ENCODE measurements at regions not wholly inside any gene's neighbourhood (a gene's known extent, or its start where the extent isn't known, plus 50 kb on each side); places are given as distances from the start of the nearest gene placed in this dataset.

DNA sequence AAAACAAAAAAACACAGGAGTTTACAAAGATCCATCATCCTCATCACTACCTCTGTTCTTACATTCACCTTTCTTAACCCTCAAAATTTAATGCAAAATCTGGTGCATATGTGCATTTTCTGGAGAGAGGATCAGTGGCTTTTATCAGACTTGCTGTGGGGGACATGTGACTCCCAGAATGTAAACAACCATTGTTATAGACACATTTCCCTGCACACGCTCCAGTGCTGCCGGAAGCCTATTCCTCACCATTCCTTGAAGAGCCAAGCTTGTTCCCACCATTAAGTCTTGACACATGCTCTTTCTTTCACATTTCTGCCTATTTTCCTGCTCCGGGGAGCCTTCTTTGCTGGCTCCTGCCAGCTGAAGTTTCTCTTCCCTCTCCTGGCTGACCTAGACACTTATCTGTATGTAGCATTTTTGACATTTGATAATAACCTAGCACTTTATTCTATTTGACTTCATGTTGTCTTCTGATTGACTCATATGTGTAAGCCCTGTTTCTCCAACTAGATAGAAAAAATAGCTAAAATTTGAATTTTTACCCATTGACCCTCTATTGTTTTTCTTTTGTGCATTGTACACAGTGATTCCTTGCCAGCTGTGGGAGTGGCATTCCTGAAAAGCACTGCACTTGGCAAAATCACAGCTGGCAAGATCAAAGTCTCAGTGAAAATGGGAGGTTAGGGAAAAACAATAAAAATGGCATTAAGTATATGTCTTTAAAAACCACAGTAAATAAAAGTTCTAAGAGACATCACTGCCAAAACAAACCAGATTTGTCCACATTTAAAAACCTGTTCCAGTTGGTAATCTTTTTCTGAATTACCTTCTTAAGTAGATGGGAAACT lies 76.8 kb upstream of the CIBAR2 start:
- DNase-seq: no peak

DNA sequence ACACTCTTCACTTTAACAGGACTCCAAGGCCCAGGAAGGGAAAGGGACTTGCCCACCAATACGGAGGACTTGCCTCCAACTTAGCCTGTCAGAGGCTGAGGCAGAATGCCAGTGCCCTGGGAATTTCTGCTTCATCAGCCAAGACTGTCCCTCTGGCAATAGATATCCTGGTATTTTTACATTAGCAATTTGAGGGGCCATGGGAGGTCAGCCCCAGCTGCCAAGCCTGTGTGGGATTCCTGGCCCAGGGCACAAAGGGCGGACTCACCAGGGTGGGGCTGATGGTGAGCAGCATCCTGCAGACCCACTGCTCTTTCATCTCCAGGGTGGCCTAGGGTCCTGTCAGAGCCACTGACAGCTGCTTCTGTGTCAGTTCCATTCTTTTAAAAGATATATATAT lies 78.3 kb upstream of the CIBAR2 start:
- no peak for DNase-seq

DNA sequence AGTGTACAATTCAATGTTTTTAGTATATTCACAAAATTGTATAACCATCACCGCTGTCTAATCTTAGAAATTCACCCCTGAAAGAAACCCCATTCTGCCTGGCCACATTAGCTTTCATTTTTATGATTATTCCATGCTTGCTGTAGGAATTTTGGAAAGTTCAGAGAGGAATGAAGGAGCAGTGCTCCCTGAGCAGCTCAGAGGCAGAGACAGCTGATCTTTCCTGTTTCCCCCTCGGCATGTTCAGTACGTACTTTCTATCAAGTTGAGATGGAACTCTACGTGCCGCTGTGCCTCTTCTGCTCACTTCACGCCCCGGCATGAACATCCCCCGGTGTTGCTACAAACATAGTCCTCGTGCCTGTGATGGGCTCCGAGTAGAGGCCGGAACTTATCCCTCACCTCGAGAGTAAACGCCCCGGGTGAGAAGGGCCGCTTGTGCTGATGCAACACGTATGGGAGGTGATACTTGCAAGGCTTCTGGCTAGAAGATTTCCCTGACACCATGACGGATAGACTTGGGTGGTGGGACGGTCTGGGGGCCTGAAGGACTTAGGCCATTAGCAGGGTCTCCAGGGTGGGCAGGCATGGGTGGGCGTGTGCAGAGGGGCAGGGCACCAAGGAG lies 79.2 kb upstream of the CIBAR2 start:
- no peak for DNase-seq

DNA sequence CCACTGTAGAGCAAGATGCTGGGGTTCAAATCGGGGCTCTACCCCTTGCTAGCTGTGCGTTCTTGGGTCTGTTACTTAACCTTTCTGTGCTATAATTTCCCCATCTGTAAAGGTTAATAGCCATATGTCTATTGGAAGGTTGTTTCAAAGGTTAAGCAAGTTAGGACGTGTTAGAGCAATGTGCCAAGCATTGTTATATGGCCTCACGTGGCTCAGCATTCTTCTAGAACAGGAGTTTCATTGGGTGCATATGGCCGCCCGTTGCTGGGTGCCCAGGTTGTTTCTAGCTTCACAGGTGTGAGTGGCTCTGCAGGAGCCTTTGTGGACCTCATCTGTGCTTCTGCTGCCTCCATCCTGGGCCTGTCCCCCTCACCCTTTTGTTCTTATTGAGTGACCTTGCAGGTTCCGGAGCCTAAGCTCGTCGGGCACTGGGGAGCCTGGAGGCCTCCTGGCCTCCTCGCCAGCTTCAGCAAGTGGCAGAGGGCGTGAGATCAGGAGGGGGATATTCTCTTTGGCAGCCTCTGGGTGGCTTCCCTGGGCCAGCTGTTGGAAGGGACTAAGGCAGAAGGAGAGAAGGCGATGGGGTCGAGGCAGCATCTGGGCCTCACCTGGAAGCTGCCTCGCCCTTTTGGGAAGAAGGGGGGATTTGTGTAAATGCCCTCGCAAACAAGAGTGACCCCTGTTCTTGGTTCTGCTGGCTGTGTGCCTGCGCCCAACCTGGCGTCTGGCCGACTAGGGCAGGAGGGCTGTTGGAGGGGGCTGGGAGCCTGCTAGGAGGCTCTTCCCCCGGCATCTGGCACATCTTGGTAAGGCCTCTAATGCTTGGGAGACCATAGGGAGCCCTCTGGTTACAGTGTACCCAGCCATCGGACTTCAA lies 80.2 kb upstream of the CIBAR2 start:
- no peak for DNase-seq

DNA sequence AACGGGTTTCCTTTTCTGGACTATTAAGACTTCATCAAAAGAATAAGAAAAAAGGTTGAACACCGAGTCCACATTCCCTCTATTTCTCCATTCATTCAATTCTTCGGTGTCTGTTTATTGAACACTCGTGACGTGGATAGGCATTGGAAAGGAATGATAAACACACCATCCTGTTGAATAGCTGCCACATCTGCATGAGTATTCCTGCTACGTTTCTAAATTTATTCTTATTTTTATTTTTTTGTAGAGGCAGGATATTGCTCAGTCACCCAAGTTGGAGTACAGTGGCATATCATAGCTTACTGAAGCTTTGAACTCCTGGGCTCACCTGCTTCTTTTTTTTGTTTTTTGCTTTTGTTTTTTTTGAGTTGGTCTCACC lies 80.8 kb upstream of the CIBAR2 start:
- DNase-seq: no peak

DNA sequence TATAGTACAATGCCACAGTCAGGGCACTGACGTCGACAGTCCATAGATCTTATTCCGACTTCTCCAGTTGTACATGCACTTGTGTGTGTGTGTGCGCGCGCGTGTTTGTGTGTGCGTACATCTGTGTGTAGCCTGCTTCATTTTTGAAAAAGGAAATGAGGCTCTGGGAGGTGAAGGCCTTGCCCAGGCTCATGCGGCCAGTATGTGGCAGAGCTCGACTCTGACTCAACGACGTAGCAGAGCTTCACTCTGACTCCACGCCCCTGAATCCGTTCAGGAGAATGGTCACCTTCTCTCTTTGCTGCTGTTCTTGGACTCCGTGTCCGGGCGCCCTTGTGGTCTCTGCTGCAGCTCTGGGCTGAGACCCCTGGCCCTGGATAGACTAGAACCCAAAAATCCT lies 81.6 kb upstream of the CIBAR2 start:
- no peak for DNase-seq

DNA sequence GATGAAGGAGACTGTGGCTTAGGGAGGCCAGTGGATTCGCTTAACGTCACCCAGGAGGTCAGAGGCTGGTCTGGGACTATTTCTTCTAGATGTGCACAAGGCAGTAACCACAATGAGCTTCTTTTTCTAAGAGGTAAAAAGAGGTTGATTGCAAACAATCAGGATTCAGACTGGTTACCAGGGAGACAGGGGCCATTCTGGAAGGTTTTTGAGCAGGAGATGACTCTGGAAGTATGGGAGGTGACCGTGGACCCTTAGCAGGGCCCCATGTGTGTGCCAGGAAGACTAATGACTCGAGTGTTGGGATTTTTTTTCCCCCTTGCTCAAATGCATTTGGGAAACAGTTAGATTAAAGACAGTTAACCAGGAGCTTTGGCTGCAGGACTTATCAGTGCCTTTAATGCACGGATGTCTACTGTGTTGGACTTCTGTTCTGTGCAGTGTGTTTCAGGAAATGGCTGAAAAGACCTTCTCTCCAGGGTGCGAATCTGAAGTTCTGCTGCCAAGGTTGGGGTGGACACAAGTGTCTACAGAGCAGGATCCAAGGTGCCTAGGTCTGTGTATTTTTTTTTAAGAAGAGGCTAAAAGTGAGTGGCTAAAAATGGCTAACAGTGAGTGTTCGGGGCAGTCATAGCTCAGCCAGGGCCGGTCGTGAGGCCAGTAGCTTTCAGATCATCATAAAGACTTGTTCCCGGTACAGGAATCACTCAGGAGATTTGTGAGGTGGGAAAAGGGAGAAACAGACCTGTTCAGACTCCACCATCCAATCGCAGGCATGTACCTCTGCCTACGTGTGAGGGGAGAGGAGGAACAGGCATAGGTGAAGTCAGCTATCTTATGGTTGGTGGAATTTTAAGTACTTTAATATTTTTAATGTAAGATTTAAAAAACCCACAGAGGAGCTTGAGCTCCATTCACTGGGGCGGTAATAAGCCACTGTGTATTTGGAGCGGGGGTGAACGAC lies 82.3 kb upstream of the CIBAR2 start:
- DNase-seq: no peak

DNA sequence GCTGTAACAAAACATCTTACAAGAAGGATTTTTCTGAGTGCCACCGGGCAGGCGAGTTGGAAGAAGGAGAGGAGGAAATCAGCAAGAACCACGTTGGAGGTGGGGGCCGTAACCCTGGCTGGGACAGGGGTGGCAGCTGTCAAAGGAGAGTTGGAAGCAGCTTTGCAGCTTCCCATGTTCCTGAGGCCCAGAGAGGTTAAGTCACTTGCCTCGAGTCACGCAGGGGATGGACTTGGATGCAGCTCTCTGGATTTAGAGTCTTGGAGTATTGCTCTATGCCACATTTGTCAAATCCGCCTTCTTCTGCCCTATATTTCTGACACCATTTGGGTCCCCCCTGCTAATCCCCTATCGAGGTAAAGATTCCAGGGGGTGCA lies 83.0 kb upstream of the CIBAR2 start:
- DNase-seq: no peak

DNA sequence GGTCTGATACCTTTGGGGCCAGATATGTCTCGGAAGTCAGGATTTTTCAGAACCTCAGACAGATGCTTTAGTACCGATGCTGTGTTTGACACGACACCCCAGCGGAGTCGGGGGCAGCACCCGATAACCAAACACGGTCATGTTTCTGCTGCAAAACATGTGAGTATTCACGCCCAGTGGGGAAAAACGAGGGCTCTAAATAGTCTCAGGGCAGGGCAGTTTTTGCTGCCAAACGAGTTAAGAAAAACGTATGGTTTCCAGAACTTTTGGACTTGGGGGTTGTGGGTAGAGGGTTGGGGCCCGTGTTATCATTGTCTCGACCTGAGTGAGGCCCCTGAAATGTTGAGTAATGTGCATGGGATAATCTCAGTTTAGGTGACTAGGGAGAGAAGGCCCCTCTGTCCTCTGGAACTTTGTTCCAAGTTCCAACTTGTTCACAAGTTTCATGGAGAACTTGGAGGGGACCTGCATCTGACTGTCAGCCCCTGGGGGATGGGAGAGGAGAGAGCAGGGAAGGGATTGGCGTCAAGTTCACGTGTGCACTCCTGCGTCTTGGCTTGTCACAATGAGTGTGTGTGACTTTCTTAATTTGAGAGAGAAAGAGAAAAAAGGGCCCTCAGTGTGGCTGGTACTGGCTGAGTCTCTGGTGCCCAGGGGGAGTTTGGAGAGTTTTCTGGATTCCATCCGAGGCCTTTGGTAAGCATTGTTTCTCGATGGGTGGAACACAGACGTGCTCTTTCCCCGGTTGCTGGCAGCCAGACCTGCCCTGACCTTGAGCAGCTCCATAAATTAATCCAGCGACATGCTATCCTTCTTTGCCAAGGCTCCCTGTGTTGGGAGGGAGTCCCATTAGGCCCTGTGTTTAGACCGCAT lies 83.9 kb upstream of the CIBAR2 start:
- no peak for DNase-seq

DNA sequence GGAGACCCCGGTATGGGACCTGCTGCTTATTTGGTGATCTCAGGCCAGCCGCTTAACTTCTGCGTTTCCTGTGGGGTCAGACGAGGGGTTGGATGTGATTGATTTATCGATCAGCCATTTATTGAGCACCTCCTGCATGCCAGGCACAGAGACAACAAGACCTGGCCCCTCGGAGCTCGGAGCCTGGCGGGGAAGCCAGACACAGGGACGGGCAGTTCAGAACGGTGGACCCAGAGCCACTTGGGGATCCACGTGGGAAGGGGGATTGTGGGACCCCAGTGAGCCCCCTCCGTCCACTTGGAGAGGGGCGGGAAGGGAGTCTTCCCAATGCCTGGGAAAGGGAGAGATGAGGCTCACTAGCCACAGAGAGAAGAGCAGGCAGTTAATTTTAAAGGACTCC lies 84.7 kb upstream of the CIBAR2 start:
- DNase-seq: no peak

DNA sequence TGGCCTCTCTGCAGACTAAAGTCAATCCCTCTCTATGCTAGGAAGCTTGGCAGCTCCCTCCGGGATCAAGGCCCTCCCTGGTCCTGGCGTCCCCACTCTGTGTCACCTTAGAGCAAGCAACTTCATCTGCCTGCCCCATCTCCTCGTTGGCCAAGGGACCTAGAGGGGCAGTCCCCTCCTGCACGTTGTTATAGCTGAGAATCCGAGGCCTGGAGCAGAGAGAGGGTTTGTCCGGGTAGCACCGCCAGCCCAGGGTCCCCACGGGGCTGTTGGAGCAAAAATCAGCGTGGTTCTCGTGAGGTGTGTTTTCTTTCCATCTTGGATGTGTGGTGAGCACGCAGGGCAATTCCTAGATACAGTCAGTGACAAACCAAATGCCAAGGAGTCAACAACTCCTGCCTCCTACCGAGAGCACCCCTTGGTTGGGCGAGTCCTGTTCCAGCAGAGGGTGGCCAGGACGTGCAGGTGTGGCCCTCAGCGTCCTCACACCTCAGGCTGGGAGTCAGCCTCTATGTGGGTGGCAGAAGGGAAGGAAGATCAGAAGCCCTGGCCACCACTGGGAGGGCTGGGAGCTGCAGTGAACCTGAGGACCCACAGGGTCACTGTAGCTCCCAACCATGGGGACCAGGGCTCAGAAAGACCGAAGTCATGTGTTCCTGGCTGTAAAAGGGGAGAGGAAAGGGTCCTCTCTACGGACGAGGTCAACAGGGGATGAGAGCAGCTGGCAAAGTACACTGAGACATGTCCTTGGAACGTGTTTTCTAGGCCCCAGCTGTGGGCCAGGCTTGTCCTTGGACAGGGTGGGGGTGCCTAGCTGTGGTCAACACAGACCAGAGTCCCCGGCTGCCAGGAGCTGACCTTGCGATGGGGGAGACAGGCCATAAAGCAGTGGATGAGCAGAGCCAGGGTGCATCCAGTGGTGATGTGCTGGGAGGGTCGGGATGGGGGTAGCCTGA lies 85.6 kb upstream of the CIBAR2 start:
- no peak for DNase-seq

DNA sequence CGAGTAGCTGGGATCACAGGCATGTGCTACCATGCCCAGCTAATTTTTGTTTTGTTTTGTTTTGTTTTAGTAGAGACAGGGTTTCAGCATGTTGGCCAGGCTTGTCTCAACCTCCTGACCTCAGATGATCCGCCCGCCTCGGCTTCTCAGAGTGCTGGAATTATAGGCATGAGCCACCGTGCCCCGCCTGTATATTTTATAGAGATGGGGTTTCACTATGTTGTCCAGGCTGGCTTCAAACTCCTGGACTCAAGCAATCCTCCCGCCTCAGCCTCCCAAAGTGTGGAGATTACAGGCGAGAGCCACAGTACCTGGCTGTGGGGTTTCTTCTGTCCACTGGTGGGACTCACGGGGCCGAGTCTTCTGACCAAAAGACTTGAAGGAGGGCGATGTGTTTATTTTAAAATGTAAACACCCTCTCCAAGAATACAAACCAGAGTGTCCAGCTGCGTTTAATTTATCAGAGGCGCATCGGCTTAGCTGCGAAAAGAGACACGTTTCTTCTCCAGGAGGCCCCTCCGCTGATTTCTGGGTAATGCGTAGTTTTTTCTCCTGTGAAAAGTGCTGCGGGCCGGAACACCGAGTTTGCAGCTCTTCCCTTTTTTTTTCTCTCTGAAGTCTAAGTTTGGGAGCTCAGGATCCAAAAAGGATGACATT lies 86.9 kb upstream of the CIBAR2 start:
- no peak for DNase-seq

DNA sequence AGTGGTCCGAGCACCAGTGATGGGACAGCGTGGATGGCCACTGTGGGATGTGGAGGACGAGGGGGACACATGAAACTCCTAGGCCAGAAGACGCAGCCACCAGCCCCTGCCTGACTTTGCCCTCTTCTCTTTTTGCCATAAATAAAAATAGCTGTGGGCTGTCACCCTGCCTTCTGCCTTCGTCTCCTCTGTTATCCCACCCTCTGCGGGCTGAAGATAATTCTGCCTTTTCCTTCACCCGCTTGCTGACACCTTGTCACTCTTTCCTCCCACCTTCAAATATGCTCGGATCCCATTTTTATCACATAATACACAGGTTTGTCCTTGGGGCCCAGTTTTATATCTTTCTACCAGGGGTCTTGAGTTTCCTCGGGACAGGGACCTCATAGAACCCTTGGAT lies 87.6 kb upstream of the CIBAR2 start:
- no peak for DNase-seq

DNA sequence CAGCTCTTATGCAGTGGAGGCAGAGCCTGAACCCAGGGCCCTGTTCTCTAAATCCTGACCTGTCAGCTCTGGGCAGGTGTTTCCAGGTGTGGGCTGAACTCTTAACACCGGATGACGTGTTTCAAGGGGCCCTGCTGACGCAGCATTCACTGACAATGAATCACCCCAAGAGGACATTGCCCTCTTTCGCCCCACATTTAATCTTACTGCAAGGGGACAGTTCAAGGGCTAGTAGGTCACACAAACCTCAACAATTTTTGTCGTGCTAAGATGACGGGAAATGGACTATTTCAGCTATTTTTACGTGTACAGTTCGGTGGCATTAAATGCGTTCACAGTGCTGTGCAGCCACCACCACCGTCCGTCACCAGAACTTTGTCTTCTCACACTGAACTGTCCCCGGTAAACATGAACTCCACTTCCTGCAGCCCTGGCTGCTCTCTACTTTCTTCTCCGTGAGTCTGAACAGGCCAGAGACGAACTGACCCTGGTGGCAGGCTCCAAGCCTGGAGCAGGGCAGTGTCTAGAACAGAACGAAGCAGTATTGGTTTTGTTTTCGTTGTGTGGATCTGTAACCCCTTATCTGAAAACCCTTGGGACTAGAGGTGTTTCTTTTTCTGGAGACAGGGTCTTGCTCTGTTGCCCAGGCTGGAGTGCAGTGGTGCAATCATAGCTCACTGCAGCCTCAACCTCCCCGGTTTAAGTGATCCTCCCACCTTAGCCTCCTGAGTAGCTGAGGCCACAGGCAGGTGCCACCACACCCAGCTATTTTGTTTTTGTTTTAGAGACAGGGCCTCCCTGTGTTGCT lies 88.4 kb upstream of the CIBAR2 start:
- DNase-seq: no peak

DNA sequence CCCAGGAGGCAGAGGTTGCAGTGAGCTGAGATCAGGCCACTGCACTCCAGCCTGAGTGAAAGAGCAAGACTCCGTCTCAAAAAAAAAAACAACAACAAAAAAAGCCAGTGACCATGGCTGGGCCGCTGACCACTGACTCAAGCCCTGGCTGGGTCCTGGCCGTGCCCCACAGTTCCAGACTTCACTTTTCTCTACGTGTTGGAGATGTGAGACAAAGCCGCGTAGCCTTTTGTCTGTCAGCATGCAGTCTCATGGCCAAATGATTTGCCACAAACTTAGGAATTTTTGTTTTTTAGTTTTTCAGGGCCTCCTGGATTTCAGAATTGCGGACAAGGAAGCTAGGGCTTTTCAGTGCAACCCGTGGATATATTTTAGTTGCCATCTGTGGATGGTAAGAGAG lies 89.3 kb upstream of the CIBAR2 start:
- DNase-seq: no peak

DNA sequence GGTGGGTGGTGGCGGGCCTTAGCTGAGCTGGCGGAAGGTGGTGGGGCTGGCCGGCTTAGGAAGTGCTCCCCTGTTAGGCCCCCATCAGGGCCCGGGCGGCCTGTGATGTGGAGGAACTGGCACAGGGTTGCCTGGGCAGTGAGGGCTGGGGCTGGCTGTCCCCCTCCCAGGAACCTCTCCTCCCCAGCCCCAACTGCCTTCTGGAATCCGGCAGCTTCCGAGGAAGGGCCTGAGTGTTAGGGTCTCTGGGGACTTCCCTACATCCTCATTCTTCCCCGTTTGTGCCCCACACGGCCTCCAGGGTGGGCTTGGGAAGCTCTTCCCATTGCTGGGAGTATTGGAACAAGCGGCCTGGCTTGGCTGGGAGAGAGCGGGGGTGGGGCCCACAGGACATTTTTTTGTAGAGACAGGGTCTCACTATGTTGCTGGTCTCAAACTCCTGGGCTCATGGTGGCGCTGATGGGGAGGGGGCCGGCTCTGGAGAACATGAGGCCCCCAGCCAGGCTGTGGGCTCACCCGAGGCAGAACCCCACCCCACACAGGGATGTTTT lies 89.9 kb upstream of the CIBAR2 start:
- no peak for DNase-seq

DNA sequence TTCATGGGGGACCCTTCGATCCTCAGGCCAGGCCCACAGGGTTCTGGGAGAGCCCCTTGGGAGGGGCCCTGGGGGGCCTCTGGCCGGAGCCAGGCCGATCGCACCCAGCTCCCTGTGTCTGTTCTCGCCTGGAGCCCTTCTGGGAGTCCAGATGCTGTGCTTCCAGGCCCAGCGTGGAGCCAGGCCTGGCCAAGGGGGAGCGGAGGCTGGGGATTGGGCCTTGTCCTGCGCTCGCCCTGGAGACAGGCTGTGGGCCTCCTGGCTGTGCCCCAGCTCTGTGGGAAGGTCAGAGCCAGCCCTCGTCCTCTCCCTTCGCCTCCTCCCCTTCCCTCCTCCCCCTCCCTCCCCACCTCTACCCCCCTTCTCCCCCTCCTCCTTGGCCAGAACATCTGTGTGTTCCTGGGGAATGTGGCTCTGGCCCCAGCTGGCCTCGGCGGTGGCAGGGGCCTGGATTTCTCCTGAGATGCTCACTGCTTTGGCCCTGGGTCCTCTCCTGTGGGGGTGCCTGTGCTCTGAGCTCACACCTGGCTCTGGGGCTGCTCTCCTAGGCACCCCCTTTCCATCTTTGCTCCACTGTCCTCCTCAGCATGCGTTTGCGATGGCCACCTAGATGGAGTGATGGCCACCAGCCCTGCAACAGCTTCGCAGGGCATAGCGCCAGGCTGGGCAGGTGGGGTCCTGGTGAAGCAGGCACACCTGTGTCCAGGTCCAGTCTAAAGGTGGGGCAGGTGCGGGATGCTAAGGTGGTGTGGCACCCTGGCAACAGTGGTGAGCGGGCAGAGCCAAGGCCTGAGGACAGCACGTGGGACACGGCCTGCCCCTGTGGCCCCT lies 90.6 kb upstream of the CIBAR2 start:
- no peak for DNase-seq

DNA sequence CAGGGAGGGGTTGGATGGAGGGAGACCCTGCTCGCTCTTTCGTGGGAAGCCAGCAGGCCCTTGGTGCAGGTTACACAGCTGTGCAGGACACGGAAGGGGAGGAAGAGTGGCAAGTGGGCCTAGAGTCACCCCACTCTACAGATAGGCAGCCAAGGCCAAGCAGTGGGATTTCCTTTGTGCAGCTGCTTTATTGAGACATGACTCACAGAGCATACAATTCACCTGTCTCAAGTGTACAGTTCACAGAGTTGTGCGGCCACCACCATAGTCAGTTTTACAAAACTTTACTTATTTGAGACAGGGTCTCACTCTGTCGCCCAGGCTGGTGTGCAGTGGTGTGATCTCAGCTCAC lies 91.2 kb upstream of the CIBAR2 start:
- DNase-seq: no peak

Measured in CD4-positive, alpha-beta T cell treated with Interleukin-10 for 1 hour (primary cell).